Stimulated activated CD4-positive, alpha-beta T cell treated with anti-CD3 and anti-CD28 coated beads, TNF-alpha, amount 100 ng/mL, for 4 hours (primary cell): ENCODE measurements at regions not wholly inside any gene's neighbourhood (a gene's known extent, or its start where the extent isn't known, plus 50 kb on each side); places are given as distances from the start of the nearest gene placed in this dataset.
"Not testable (repeated sequence)": the region's sequence is repeated elsewhere in the genome, so short reads cannot be mapped to it uniquely, and the experiment has no call there.

Experiments used
- DNase-seq, 3 experiments: peaks; one replicate each; pipeline ENCODE4 v3.0.0-alpha.2; 2020; ENCODE audit warnings: low read depth in 3 of 3

DNA sequence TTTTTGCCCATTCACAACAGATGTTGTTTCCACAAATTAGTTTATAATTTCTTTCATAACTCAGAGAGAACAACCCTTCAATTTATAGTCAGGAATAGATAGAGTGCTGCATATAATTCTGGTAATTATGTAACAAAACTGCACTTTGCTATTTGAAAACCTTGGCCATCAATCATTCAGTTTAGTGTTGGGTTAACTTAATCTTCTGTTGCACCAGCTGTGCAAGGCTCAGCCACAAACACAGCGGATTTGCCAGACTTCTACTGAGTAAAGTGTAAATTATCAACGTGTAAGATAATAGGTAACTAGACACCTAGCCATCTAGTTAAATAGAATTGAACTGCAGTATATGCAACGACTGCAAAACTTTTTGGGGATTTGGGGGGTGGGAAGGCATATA lies 1064.3 kb upstream of the EPHA6 start:
- no peak for DNase-seq

- DNase-seq: no peak
Measured at GRCh38 chr3:95751509-95751908, 1062.9 kb upstream of the EPHA6 start.

GRCh38 chr3:95752199-95752598 lies 1062.2 kb upstream of the EPHA6 start:
- DNase-seq: no peak

DNA sequence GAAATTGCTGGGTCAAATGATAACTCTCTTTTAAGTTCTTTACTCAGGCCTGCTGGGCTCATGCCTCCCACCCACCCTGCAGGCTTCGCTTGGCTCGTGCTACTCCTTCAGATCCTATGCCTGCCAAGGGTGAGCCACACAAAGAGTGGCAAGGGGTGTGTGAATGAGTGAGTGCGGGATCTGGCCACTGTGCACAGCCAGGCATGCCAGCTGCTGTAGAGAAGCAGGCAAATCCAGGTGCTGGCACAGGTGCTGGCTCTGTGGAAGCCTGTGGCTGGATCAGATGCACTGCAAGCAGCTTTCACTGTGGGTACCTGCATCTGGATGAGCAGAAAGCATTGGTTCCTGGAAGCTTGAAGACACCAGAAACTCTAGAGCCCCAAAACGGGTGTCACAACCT lies 1055.7 kb upstream of the EPHA6 start:
- DNase-seq: no peak

DNA sequence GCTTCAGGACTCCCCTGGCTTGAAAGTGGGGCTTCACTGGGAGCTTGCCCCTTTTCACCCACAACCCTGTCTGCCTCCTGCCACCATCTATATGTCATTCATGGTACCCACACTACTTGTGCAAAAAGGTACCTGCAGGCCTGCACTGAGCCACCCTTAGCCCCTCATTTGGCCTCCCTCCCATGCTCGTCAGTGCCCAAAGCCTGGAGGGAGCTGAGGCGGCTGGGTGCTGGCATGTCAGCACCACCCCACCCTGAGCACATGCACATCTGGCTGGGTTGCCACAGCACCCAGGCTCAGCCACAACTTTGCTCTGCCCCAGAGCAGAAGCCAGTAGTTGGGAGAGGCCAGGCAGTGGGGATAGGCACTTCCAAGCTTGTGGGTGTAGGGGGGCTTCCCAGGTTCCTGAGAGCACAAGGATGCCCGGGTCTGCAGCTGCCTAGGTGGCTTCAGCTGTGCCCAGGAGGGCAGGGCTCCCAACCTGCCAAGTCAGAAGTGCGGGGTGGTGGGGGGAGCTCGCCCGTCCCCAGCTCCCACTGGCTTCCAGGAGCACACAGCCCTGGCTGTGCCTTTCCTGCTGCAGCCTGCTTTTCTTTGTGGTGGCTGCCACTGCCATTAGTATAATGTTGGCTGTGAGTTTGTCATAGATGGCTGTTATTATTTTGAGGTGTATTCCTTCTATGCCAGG lies 1054.6 kb upstream of the EPHA6 start:
- DNase-seq: no peak

DNA sequence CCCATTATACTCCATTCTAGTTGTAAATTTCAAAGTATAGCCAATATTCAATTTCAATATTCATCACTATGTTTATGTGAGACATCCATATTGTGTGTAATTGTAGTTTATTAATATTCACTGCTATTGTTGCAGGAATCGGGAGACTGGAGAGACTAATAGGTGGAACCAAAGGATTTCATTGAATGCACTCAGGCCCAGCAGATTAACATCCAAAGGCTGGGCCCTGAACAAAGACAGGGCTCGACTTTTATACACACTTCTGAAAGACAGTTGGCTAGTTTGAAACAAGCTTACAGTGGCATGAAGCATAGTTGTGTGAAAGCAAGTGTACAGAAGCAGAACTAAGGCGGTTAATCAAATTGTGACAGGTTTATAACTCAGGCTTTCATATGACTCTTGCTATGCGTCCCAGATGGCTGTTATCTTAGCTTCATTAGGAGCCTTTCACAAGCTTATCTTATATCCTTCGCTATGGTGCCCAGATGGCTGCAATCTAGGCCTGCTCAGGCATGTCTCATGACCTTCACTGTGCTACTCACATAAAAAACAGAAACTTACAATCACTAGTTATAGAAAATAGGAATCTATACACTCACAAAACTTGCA lies 1038.8 kb upstream of the EPHA6 start:
- DNase-seq: no peak

GRCh38 chr3:95781598-95781997 lies 1032.8 kb upstream of the EPHA6 start:
- DNase-seq: no peak

DNA sequence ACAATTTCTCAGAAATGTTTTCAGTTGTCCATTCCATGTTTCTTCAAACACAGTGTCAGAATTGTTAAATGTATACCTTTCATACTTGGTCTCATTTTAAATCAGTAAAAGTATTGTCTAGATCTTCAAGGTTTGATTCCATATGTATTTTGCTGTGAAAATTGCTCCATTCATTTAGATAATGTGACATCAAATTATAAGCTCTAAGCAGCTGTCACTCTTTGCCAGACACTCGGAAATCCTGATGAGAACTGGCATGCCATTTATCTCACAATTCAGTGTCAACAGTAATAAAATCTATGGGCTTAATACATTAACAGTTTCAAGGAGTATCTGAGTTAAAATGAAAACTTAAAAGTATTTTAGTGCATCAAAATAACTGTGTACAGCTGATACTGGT lies 1025.3 kb upstream of the EPHA6 start:
- no peak for DNase-seq

GRCh38 chr3:95797081-95797480 lies 1017.3 kb upstream of the EPHA6 start:
- no peak for DNase-seq

DNA sequence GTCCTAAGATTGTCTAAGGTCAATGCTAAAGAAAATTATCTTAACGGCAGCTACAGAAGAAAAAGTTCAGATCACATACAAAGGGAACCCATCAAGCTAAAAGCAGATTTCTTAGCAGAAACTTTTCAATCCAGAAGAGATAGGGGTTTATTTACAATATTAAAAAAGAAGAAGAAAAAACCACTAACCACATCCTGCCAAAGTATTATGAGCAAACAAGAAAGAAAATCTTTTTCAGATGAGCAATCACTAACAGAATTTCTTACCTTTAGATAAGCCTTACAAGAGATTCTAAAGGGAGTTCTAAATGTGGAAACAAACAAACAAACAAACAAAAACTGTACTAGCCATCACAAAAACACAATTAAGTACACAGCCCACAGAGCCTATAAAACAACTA lies 1015.8 kb upstream of the EPHA6 start:
- no peak for DNase-seq

- no peak for DNase-seq
Measured at GRCh38 chr3:95810462-95810861, 1003.9 kb upstream of the EPHA6 start.

DNA sequence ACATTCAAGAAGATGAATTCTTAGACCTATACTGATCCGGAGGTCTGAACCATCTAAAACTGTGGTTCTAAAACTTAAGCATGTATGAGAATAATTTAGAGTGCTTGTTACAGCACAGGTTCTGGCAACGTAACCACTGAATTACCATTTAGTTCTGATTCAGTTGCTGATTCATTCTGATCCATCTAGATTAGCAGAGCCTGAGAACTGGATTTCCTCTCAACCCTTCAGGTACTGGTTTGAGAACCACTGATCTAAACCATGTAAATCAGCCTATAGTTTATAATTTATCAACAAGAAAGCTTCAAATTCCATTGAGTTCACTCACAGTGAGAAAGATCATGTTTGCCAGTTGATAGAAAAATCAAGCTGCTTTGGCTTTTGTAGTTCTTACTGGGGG lies 1001.1 kb upstream of the EPHA6 start:
- DNase-seq: no peak

DNA sequence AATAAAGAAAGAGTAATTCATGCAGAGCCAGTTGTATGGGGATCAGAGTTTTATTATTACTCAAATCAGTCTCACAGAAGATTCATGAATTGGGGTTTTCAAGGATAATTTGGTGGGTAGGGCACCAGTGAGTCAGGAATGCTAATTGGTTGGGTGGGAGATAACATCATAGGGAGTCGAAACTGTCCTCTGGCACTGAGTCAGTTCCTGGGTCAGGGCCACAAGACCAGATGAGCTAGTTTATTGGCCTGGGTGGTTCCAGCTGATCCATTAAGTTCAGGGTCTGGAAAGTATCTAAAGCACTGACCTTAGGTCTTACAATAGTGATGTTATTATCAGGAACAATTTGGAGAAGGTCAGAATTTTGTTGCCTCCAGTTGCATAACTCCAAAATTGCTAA lies 998.6 kb upstream of the EPHA6 start:
- no peak for DNase-seq

- no peak for DNase-seq
Measured at GRCh38 chr3:95826419-95826818, 988.0 kb upstream of the EPHA6 start.

DNA sequence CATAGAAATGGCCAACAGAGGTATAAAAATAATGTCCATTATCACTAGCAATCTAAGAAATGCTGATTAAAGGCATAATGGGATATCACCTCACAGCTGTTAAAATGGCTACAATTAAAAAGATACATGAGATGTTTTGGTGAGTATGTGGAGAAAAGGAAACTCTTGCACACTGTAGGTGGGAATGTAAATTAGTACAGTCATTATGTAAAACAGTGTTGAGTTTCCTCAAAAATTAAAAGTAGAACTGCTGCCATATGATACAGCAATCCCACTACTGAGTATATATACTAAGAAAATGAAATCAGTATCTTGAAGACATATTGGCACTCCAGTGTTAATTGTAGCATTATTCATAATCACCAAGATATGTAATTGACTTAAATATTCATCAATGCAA lies 982.2 kb upstream of the EPHA6 start:
- no peak for DNase-seq

DNA sequence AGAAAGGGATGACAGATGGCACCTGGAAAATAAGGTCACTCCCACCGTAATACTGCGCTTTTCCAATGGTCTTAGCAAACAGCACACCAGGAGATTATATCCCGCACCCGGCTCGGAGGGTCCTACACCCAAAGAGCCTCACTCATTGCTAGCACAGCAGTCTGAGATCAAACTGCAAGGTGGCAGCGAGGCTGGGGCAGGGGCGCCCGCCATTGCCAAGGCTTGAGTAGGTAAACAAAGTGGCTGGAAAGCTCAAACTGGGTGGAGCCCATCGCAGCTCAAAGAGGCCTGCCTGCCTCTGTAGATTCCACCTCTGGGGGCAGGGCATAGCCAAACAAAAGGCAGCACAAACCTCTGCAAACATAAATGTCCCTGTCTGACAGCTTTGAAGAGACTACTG lies 953.8 kb upstream of the EPHA6 start:
- DNase-seq: not testable (repeated sequence)

DNA sequence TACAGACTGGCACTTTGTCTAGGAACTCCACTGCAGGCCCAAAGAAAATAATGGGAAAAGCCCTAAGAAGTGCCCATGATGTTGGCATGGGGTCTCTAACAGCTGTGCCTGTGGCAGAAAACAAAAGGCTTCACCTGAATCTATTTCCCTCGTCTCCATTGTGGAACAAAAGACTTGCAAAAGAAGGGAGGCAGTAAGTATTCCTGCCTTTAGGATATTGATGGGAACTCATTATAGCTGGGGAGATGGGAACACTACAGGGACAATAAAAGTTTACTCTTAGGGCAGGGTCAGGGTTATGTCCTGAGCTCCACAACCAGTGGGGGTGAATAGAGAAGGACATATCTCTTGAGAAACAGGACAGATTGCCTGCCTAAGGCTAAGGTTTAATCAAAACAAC lies 930.6 kb upstream of the EPHA6 start:
- DNase-seq: no peak

- no peak for DNase-seq
Measured at GRCh38 chr3:95886616-95887015, 927.8 kb upstream of the EPHA6 start.

- DNase-seq: no peak
Measured at GRCh38 chr3:95887114-95887513, 927.3 kb upstream of the EPHA6 start.

DNA sequence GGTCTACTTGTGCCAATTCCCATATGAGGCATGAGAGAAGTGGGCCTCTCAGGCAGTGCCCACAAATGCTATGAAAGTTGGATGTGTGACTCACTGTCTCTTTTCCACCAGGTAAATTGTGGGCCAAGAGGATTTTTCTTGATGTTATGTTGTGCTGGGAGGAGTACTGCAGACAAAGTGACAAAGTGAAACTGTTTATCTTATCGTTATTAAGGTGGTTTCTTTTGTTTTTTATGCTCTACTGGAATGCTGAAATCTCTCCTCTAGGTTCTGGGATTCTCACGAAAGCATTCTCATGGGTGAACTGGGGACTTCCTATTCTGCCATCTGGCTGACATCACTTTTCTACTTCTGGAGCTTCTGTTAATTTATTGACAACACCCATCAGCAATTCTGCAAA lies 919.6 kb upstream of the EPHA6 start:
- no peak for DNase-seq

GRCh38 chr3:95899494-95899893 lies 914.9 kb upstream of the EPHA6 start:
- no peak for DNase-seq

DNA sequence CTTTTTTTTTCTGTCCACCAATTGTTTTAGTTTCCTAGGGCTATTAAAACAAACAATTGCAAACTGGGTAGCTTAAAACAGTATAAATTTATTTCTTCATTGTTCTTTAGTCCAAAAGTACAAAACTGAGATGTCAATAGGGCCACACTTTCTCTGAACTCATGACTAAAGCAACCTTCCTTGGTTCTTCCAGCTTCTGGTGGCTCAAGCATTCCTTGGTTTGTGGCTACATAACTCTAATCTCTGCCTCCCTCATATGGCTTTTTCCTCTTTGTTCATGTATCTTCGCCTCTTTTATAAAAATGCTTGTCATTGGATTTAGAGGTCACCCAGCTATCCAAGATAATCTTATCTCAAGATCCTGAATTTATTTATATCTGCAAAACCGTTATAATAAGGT lies 914.5 kb upstream of the EPHA6 start:
- DNase-seq: no peak

GRCh38 chr3:95901948-95902347 lies 912.4 kb upstream of the EPHA6 start:
- no peak for DNase-seq

DNA sequence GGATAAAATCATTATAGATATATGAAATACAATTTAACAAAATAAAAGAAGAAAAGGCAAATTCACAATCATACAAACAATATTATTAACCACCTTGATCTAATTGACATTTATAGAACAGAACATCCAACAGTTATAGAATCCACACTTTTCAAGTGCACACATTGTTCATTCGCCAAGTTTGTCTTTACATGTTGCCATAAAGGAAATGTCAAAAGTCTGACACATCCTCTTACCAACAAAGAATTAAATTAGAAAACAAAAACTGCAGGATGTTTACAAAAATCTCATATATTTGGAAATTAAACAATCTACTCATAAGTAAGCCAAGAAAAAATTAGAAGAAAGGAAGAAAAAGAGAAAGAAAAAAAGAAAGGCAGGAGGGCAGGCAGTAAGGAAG lies 909.2 kb upstream of the EPHA6 start:
- no peak for DNase-seq
